Astrocyte (in vitro differentiated cells and primary cell): ENCODE measurements at regions not wholly inside any gene's neighbourhood (a gene's known extent, or its start where the extent isn't known, plus 50 kb on each side); places are given as distances from the start of the nearest gene placed in this dataset.

Source experiments
- EZH2 ChIP-seq: IDR thresholded peaks from 2 replicates; pipeline ENCODE4 v1.6.1; 2012; ENCODE audit warnings: mild to moderate bottlenecking, low read length, inconsistent platforms; ENCODE audit not compliant: insufficient read depth
- TF ChIP-seq, protein P1 (sequence below): IDR thresholded peaks from 2 replicates; pipeline ENCODE4 v1.5.1; 2011; ENCODE audit warnings: low read depth, mild to moderate bottlenecking, inconsistent platforms, low read length, moderate library complexity; ENCODE audit not compliant: insufficient read depth

DNA sequence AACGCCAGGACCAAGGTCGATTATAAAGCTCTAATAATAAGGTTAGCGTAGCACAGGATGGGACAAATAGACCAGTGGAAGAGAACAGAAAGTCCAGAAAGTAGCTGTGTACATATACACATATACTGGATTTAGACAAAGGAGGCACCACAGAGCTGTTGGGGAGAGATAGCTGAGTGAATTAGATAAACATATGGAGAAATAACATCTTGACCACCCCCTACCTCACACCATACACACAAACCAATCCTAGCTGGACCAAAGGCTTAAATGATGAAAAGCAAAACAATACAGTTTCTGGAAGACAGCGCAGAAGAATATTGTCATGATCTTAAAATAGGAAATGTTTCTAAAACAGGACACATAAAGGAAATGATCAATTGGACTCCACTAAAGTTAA, 112.9 kb downstream of the PXDC1 start:
- TF ChIP-seq, protein P1, sequence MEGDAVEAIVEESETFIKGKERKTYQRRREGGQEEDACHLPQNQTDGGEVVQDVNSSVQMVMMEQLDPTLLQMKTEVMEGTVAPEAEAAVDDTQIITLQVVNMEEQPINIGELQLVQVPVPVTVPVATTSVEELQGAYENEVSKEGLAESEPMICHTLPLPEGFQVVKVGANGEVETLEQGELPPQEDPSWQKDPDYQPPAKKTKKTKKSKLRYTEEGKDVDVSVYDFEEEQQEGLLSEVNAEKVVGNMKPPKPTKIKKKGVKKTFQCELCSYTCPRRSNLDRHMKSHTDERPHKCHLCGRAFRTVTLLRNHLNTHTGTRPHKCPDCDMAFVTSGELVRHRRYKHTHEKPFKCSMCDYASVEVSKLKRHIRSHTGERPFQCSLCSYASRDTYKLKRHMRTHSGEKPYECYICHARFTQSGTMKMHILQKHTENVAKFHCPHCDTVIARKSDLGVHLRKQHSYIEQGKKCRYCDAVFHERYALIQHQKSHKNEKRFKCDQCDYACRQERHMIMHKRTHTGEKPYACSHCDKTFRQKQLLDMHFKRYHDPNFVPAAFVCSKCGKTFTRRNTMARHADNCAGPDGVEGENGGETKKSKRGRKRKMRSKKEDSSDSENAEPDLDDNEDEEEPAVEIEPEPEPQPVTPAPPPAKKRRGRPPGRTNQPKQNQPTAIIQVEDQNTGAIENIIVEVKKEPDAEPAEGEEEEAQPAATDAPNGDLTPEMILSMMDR = no peak
- no peak for TF ChIP-seq EZH2
